PC-3 (cell line): ENCODE measurements at regions not wholly inside any gene's neighbourhood (a gene's known extent, or its start where the extent isn't known, plus 50 kb on each side); places are given as distances from the start of the nearest gene placed in this dataset.

Source experiments
- ATAC-seq: fragments of 200-7000 bp; cut with Tn5 transposase; 2 replicates; pipeline ENCODE4 v1.9.1; 2020; ENCODE audit warnings: mild to moderate bottlenecking, moderate library complexity
- BruUV-seq: library from RNA; stranded (reverse); fragments of 400-500 nt; replicated peaks from 2 replicates; lab custom pipeline; 2021; lab: Mats Ljungman, UMichigan
- CTCF ChIA-PET: fragments of 300-600 bp; sonication (Branson Sonifier 250); formaldehyde crosslinking; loops from one replicate; lab custom pipeline; 2022; ENCODE audit warnings: antibody characterized with exemption; lab: Charles Lee
- POLR2A ChIA-PET: fragments of 300-600 bp; sonication (Branson Sonifier 250); formaldehyde crosslinking; loops from one replicate; lab custom pipeline; 2022; ENCODE audit warnings: antibody characterized with exemption; ENCODE audit not compliant: unreplicated experiment; lab: Charles Lee
- DNase-seq: peaks from one replicate; pipeline ENCODE4 v3.0.0-alpha.2; 2015
- H2AFZ ChIP-seq: fragments of 300-600 bp; sonication (generic); 2 replicates; pipeline ENCODE4 v1.6.0; 2016; ENCODE audit warnings: antibody characterized with exemption, low read length
- H3F3A ChIP-seq: fragments of 300-600 bp; sonication (generic); one replicate; pipeline ENCODE4 v1.6.0; 2017; ENCODE audit warnings: antibody characterized with exemption, low read length, control low read depth, mild to moderate bottlenecking; ENCODE audit not compliant: unreplicated experiment
- H3K27ac ChIP-seq: fragments of 300-600 bp; sonication (generic); 2 replicates; pipeline ENCODE4 v1.5.1; 2016; ENCODE audit warnings: mild to moderate bottlenecking, low read length
- H3K27me3 ChIP-seq: fragments of 300-600 bp; sonication (generic); 2 replicates; pipeline ENCODE4 v1.6.1; 2016; ENCODE audit warnings: low read length, mixed read lengths
- H3K36me3 ChIP-seq: fragments of 300-600 bp; sonication (generic); 2 replicates; pipeline ENCODE4 v1.6.1; 2016; ENCODE audit warnings: low read depth, mixed run types, low read length, mixed read lengths
- H3K4me1 ChIP-seq: fragments of 300-600 bp; sonication (generic); 2 replicates; pipeline ENCODE4 v1.5.1; 2016; ENCODE audit warnings: low read length; ENCODE audit not compliant: insufficient read depth
- H3K4me2 ChIP-seq: fragments of 300-600 bp; sonication (generic); 2 replicates; pipeline ENCODE4 v1.6.0; 2016; ENCODE audit warnings: low read length
- H3K4me3 ChIP-seq: fragments of 300-600 bp; sonication (generic); 2 replicates; pipeline ENCODE4 v1.5.1; 2016; ENCODE audit warnings: mild to moderate bottlenecking, low read length, mixed read lengths
- H3K79me2 ChIP-seq: fragments of 300-600 bp; sonication (generic); 2 replicates; pipeline ENCODE4 v1.6.1; 2017; ENCODE audit warnings: low read length, mixed read lengths
- H3K9ac ChIP-seq: fragments of 300-600 bp; sonication (generic); 2 replicates; pipeline ENCODE4 v1.6.0; 2016; ENCODE audit warnings: mild to moderate bottlenecking, low read length
- H3K9me2 ChIP-seq: fragments of 300-600 bp; sonication (generic); replicated peaks from 2 replicates; pipeline ENCODE4 v1.6.1; 2016; ENCODE audit warnings: mixed run types, low read length, mixed read lengths
- H3K9me3 ChIP-seq: fragments of 300-600 bp; sonication (generic); 2 replicates; pipeline ENCODE4 v1.6.1; 2016; ENCODE audit warnings: low read length, mixed read lengths
- H4K20me1 ChIP-seq: fragments of 300-600 bp; sonication (generic); 2 replicates; pipeline ENCODE4 v1.6.1; 2016; ENCODE audit warnings: low read length, mixed read lengths
- EZH2 ChIP-seq: fragments of 300-600 bp; sonication (generic); IDR thresholded peaks from one replicate; pipeline ENCODE4 v1.6.1; 2017; ENCODE audit warnings: antibody characterized with exemption, mild to moderate bottlenecking, low read length; ENCODE audit not compliant: unreplicated experiment
- EZH2phosphoT487 ChIP-seq: fragments of 300-600 bp; sonication (generic); IDR thresholded peaks from 2 replicates; pipeline ENCODE4 v1.6.1; 2018; ENCODE audit warnings: mild to moderate bottlenecking, antibody characterized with exemption, low read length, borderline replicate concordance
- intact Hi-C: fragments of 100-400 bp; cut with micrococcal nuclease; formaldehyde crosslinking; loops from 2 replicates; pipeline ENCODE4 v1.9.0; 2023
- TF ChIP-seq, protein P1 (sequence below): fragments of 300-600 bp; sonication (generic); conservative IDR thresholded peaks from 2 replicates; pipeline ENCODE4 v1.5.1; 2017; ENCODE audit warnings: antibody characterized with exemption, low read depth, mild to moderate bottlenecking, low read length

DNA sequence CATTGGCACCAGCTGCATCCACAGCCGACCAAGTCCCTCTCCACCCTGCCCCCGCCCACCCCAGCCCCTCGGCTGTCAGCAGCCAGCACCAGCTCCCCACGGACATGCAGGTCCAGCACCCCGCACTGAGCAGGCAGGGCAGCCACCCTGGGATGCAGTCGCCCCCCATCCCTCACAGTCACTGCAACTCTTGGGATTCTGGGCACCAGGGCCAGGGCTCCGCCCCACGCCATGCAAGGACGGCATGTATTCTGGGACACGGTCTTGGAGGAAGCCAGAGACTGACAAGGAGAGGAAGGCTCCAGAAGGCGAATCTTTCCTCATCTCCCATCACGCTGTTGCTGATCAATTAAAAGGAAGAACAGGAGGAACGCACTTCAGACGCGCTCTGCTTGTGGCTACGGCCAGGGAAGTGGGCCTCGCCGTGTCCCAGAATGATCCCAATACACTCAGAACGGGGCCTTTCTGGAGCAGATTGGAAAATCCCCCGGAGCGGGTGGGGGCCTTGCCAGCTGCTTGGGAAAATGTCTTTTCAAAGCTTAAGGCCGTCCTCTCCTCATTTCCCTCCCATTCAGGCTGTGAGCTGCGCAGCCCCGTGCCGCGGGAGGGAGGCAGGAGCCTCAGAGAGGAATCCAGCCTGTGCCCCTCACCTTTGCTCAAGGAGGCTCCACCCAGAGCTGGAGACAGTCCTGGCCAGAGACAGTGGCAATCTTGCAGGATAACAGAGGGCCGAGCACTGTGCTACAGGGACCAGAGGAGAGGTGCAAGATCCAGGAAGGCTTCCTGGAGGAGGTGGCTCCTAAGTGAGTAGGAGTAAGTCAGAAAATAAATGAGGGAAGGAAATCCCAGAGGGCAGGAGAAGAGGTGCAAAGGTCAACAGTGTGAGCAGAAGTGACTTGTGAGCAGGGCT is 54.1 kb upstream of the DIO3 start:
- H3K9me2 ChIP-seq: no peaks in the 10 kb centered on the region
- no peaks in the 10 kb centered on the region for H3K9me3 ChIP-seq
- ChIA-PET CTCF (no interaction called here), POLR2A (no interaction called here)
- no peak overlapping the region for H2AFZ ChIP-seq
- no peak for DNase-seq
- intact Hi-C loops: no loop called here
- H3K9ac ChIP-seq: no peak overlapping the region
- no peak for ATAC-seq
- no peak overlapping the region for H3K4me3 ChIP-seq
- no peaks in the 10 kb centered on the region for H3F3A ChIP-seq
- H4K20me1 ChIP-seq: no peaks in the 10 kb centered on the region
- no peaks in the 10 kb centered on the region for H3K27me3 ChIP-seq
- H3K79me2 ChIP-seq: no peaks in the 10 kb centered on the region
- no peaks in the 10 kb centered on the region for H3K36me3 ChIP-seq
- no TSS peak for BruUV-seq
- TF ChIP-seq, protein P1, sequence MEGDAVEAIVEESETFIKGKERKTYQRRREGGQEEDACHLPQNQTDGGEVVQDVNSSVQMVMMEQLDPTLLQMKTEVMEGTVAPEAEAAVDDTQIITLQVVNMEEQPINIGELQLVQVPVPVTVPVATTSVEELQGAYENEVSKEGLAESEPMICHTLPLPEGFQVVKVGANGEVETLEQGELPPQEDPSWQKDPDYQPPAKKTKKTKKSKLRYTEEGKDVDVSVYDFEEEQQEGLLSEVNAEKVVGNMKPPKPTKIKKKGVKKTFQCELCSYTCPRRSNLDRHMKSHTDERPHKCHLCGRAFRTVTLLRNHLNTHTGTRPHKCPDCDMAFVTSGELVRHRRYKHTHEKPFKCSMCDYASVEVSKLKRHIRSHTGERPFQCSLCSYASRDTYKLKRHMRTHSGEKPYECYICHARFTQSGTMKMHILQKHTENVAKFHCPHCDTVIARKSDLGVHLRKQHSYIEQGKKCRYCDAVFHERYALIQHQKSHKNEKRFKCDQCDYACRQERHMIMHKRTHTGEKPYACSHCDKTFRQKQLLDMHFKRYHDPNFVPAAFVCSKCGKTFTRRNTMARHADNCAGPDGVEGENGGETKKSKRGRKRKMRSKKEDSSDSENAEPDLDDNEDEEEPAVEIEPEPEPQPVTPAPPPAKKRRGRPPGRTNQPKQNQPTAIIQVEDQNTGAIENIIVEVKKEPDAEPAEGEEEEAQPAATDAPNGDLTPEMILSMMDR: no peak
- no peak for TF ChIP-seq EZH2
- TF ChIP-seq EZH2phosphoT487: no peak
- no peak overlapping the region for H3K4me2 ChIP-seq
- no peak overlapping the region for H3K27ac ChIP-seq
- no peaks in the 10 kb centered on the region for H3K4me1 ChIP-seq

DNA sequence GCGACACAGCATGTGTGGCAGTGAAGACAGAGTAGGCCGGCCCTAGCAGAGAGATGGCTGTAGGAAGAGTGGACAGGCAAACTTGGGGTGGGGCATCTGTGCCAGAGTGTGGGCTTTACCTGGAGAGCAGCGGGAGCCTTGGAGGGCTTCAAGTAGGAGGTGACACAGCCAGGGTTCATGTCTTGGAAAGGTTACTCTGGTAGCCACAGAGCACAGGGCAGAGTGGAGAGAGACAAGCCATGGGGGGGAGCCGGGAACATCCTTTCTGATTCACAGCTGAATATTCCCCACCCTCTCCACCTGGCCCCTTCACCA is 53.5 kb upstream of the DIO3 start:
- H3K4me2 ChIP-seq: no peak overlapping the region
- ATAC-seq (no peak), DNase-seq (no peak)
- ChIA-PET POLR2A (no interaction called here), CTCF (no interaction called here)
- H3K4me3 ChIP-seq: no peak overlapping the region
- H4K20me1 ChIP-seq: no peaks in the 10 kb centered on the region
- no peaks in the 10 kb centered on the region for H3K79me2 ChIP-seq
- no peak overlapping the region for H3K9ac ChIP-seq
- H3F3A ChIP-seq: no peaks in the 10 kb centered on the region
- no TSS peak for BruUV-seq
- H2AFZ ChIP-seq: no peak overlapping the region
- TF ChIP-seq, protein P1: no peak
- TF ChIP-seq EZH2: no peak
- no peak for TF ChIP-seq EZH2phosphoT487
- intact Hi-C loops: no loop called here
- no peaks in the 10 kb centered on the region for H3K27me3 ChIP-seq
- H3K27ac ChIP-seq: no peak overlapping the region
- no peaks in the 10 kb centered on the region for H3K9me2 ChIP-seq
- no peaks in the 10 kb centered on the region for H3K36me3 ChIP-seq
- H3K9me3 ChIP-seq: no peaks in the 10 kb centered on the region
- no peaks in the 10 kb centered on the region for H3K4me1 ChIP-seq

DNA sequence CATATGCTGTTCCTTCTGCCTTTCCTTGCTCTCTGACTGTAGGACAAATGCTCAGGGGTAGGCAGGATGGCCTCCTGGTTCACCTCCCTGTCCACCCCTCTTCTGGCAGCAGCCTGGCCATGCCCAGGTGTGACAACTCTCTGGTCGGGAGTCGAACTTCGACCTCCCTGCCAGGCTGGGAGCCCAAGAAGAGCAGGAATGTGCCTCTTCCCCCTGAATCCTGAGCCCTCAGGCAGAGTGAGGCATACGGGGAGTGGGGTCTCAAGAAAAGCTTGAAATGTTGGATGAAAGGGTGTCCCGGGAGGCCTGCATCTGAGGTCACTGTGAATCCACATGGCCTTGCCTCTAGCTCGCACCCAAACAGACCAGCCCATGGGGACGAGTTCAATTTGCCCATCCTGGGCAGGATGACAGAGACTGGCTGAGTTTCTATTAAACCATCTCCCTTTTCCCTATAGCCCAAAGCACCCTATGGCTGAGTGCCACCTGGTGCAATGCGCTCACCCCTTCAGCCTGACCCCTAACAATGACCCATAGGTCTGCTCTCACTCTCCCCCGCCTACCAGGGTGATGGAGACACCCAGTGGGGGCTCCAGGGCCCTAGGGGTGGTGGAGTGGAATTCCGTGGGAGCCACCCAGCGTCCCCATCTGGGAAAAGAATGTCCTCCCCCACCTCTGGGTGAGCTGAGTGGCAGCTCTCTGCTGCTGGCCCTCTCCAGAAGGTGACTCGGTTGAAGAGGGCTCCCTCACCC is 52.9 kb upstream of the DIO3 start:
- intact Hi-C loops: no loop called here
- no peaks in the 10 kb centered on the region for H3K4me1 ChIP-seq

More for the DNA sequence above, 52.9 kb upstream of the DIO3 start:
- TF ChIP-seq EZH2: no peak
- TF ChIP-seq EZH2phosphoT487: no peak
- TF ChIP-seq, protein P1: no peak
- no peak overlapping the region for H2AFZ ChIP-seq
- ATAC-seq (no peak), DNase-seq (no peak)
- CTCF ChIA-PET: no interaction called here
- H3K9ac ChIP-seq: no peak overlapping the region
- H3K4me3 ChIP-seq: no peak overlapping the region
- no peaks in the 10 kb centered on the region for H3K27me3 ChIP-seq
- no peak overlapping the region for H3K4me2 ChIP-seq
- no peaks in the 10 kb centered on the region for H3K9me3 ChIP-seq
- H3K79me2 ChIP-seq: no peaks in the 10 kb centered on the region
- POLR2A ChIA-PET: no interaction called here
- H3K9me2 ChIP-seq: no peaks in the 10 kb centered on the region
- H4K20me1 ChIP-seq: no peaks in the 10 kb centered on the region
- no peaks in the 10 kb centered on the region for H3F3A ChIP-seq
- no peak overlapping the region for H3K27ac ChIP-seq
- no TSS peak for BruUV-seq
- no peaks in the 10 kb centered on the region for H3K36me3 ChIP-seq
